ENCODE measurements at regions not wholly inside any gene's neighbourhood (a gene's known extent, or its start where the extent isn't known, plus 50 kb on each side); places are given as distances from the start of the nearest gene placed in this dataset.

DNA sequence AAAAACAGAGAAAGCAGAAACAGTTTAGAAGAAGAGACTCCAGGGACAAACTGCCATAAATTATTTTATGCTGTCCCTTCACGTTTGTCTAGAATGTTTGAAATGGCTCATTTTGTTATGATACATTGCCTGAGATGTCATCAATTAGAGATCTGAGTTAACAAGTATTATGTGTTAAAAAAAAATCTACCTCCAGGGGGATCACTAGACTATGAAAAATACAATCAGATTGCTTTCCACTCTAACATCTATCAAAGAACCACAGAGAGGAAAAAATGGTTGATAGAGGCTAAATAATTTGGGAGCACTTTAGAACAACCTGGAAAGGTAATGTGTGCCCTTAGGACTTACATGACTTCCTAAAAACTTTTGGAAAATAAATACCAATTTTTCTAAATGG is 103.8 kb upstream of the CCDC150 start:
- TF ChIP-seq, protein P1, sequence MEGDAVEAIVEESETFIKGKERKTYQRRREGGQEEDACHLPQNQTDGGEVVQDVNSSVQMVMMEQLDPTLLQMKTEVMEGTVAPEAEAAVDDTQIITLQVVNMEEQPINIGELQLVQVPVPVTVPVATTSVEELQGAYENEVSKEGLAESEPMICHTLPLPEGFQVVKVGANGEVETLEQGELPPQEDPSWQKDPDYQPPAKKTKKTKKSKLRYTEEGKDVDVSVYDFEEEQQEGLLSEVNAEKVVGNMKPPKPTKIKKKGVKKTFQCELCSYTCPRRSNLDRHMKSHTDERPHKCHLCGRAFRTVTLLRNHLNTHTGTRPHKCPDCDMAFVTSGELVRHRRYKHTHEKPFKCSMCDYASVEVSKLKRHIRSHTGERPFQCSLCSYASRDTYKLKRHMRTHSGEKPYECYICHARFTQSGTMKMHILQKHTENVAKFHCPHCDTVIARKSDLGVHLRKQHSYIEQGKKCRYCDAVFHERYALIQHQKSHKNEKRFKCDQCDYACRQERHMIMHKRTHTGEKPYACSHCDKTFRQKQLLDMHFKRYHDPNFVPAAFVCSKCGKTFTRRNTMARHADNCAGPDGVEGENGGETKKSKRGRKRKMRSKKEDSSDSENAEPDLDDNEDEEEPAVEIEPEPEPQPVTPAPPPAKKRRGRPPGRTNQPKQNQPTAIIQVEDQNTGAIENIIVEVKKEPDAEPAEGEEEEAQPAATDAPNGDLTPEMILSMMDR (IDR thresholded peaks at IDR 0.05; ENCODE audit: control insufficient read depth, extremely low read depth, insufficient read depth) = no peak
- DNase-seq (ENCODE audit: low read depth) = no peak
- no peak overlapping the region for H3K4me3 ChIP-seq (ENCODE audit: low read depth, low read length)

- TF ChIP-seq, protein P1 (IDR thresholded peaks at IDR 0.05; ENCODE audit: control insufficient read depth, extremely low read depth, insufficient read depth) = no peak
- H3K4me3 ChIP-seq (ENCODE audit: low read depth, low read length) = no peak overlapping the region
- DNase-seq (ENCODE audit: low read depth) = no peak
Observed at GRCh38 chr2:196537311-196537710, 102.2 kb upstream of the CCDC150 start.

GRCh38 chr2:196538189-196538588 is 101.3 kb upstream of the CCDC150 start:
- TF ChIP-seq, protein P1 (IDR thresholded peaks at IDR 0.05; ENCODE audit: control insufficient read depth, extremely low read depth, insufficient read depth) = no peak
- DNase-seq (ENCODE audit: low read depth) = peak; percentile 44
- H3K4me3 ChIP-seq (ENCODE audit: low read depth, low read length) = no peak overlapping the region

DNA sequence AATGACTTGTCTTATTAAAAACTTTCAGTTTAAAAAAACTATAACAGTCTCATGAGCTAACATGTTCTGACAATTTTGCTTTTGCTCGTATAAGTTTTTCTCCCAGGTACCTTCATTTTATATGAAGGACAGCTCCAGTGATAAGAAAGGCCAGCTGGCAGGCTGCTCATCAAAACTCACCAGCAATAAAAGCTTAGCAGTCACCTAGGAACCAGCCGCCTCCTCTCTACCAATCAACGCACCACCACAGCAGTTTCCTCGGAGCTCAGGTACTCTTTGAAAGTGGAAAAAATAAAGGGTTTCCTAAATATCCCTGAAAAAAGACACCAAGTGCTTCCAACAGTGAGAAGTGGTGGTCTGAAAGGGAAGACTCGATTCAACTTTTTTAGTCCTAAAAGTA is 100.9 kb upstream of the CCDC150 start:
- TF ChIP-seq, protein P1 (IDR thresholded peaks at IDR 0.05; ENCODE audit: control insufficient read depth, extremely low read depth, insufficient read depth) = no peak
- H3K4me3 ChIP-seq (ENCODE audit: low read depth, low read length) = no peak overlapping the region
- no peak for DNase-seq (ENCODE audit: low read depth)

- TF ChIP-seq, protein P1 (IDR thresholded peaks at IDR 0.05; ENCODE audit: control insufficient read depth, extremely low read depth, insufficient read depth) = no peak
- DNase-seq (ENCODE audit: low read depth) = no peak
- H3K4me3 ChIP-seq (ENCODE audit: low read depth, low read length) = no peak overlapping the region
Observed at GRCh38 chr2:196544906-196545433, 94.5 kb upstream of the CCDC150 start.

DNA sequence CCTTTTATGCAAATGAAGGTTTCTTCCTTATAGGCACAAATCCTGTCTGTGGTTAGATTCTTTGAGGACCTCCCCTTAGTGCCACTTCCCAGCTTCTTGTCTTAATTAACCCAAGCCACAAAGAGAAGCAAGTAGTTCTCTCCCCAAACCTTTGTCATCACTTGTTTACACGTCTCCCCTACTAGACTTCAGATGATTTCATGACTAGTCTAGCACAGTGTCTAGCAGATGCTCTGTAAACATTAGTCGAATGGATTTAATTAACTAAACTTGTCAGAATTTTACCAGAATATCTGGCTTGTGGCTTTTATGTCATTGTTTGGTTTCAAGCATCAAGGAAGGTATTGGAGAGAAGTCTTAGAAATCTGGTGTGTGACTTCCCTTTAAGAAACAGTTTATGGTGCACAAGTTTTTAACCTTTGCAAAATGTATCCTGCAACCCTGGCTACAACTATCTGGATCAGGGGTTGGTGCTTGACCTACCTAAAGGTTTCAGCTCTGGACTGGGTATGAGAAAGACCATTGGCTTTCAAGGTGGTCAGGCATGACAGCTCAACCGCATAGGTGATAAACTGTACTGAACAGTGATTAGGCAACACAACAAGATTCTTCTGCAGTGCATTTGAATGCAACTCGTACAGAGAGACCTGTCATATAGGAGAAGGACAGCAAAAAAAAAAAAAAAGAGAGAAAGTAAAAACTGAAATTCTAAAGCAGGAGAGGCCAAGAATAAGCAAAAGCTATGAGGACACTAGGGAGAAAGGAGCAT is 93.2 kb upstream of the CCDC150 start:
- TF ChIP-seq, protein P1 (IDR thresholded peaks at IDR 0.05; ENCODE audit: control insufficient read depth, extremely low read depth, insufficient read depth) = no peak
- DNase-seq (ENCODE audit: low read depth) = no peak
- no peak overlapping the region for H3K4me3 ChIP-seq (ENCODE audit: low read depth, low read length)

DNA sequence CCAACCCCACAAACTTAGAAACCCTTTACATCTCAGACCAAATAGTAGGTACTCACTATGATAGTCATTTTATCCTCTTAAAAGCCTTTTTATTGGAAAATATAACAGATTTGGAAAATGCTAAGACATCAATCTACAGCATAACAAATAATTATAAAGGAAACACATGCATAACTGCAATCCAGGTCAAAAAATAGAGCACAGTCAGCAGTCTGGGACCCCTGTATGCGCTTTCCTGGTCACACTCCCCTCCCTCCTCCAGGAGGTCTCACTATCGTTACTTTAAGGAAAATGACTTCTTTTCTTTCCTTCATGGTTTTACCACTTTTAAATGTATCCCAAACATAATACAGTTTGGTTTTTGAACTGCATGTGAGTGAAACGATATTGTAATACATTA is 90.5 kb upstream of the CCDC150 start:
- DNase-seq (ENCODE audit: low read depth) = no peak
- TF ChIP-seq, protein P1 (IDR thresholded peaks at IDR 0.05; ENCODE audit: control insufficient read depth, extremely low read depth, insufficient read depth) = no peak

More for the DNA sequence above, 90.5 kb upstream of the CCDC150 start:
- H3K4me3 ChIP-seq (ENCODE audit: low read depth, low read length) = no peak overlapping the region

All from LNCaP clone FGC (cell line).